ENCODE measurements at regions not wholly inside any gene's neighbourhood (a gene's known extent, or its start where the extent isn't known, plus 50 kb on each side); places are given as distances from the start of the nearest gene placed in this dataset.

DNA sequence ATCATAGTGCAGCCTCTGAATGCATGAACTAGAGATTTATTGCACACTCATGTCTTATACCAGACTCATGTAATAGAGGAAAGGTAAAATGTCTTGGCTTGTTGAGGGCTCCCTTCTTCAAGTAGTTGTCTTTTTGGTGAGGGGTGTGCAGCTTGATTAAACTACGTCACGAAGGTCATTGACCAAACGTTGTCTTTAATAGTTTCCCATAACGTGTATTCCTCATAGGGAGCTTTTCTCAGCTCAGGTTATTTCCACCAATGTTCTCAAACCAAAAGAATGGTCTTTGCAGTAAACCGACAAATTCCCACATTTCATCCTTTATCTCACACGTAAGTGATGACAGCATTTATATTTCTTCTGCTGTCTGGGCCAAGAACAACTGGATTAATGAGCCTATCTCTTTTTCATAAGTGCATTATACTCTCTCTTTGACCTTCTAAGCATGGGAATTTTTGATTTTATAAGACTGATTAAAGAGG, 547.7 kb upstream of the ZEB2 start:
- TF ChIP-seq, protein P1, sequence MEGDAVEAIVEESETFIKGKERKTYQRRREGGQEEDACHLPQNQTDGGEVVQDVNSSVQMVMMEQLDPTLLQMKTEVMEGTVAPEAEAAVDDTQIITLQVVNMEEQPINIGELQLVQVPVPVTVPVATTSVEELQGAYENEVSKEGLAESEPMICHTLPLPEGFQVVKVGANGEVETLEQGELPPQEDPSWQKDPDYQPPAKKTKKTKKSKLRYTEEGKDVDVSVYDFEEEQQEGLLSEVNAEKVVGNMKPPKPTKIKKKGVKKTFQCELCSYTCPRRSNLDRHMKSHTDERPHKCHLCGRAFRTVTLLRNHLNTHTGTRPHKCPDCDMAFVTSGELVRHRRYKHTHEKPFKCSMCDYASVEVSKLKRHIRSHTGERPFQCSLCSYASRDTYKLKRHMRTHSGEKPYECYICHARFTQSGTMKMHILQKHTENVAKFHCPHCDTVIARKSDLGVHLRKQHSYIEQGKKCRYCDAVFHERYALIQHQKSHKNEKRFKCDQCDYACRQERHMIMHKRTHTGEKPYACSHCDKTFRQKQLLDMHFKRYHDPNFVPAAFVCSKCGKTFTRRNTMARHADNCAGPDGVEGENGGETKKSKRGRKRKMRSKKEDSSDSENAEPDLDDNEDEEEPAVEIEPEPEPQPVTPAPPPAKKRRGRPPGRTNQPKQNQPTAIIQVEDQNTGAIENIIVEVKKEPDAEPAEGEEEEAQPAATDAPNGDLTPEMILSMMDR (conservative IDR thresholded peaks at IDR 0.05; ENCODE audit: low read depth, low read length): no peak
- no peak for TF ChIP-seq EZH2phosphoT487 (IDR thresholded peaks at IDR 0.05; ENCODE audit: borderline replicate concordance, low read length)

All from PC-3 (cell line).